ENCODE measurements at regions not wholly inside any gene's neighbourhood (a gene's known extent, or its start where the extent isn't known, plus 50 kb on each side); places are given as distances from the start of the nearest gene placed in this dataset.

DNA sequence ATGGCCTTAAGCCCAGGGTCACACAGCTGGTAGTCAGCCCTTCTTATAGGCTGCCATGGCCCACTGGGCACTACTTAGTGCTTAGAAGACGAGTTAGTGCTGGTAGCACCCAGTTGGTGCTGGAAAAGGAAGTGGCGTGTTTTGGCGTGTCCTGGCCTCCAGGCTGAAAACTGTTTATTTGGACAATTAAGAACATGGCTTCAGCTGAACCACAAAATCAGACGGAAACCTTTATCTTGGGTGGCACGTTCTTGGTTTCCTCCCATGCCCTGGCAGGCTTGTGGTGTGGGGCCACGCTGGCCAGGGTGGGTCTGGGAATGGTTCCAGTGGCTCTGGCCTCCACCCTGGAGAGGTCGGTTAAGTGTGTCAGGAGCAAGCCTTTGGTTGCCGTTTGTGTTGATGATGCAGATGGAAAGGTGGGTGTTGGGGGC lies 141.5 kb upstream of the HAAO start:
- intact Hi-C loops (cut with micrococcal nuclease): loop anchor here (10.0 kb wide), 1 partner anchor 109 kb away; no protein-coding TSS in a partner anchor
- Mint-ChIP-seq H3K9me3 (no peaks in the 10 kb centered on the region), H3K4me3 (no peak overlapping the region), H3K27ac (no peak overlapping the region), H3K36me3 (ENCODE audit: low read depth) (no peaks in the 10 kb centered on the region), H3K4me1 (ENCODE audit: low read depth) (no peaks in the 10 kb centered on the region), H3K27me3 (no peaks in the 10 kb centered on the region)
- TF ChIP-seq, protein P1, sequence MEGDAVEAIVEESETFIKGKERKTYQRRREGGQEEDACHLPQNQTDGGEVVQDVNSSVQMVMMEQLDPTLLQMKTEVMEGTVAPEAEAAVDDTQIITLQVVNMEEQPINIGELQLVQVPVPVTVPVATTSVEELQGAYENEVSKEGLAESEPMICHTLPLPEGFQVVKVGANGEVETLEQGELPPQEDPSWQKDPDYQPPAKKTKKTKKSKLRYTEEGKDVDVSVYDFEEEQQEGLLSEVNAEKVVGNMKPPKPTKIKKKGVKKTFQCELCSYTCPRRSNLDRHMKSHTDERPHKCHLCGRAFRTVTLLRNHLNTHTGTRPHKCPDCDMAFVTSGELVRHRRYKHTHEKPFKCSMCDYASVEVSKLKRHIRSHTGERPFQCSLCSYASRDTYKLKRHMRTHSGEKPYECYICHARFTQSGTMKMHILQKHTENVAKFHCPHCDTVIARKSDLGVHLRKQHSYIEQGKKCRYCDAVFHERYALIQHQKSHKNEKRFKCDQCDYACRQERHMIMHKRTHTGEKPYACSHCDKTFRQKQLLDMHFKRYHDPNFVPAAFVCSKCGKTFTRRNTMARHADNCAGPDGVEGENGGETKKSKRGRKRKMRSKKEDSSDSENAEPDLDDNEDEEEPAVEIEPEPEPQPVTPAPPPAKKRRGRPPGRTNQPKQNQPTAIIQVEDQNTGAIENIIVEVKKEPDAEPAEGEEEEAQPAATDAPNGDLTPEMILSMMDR (IDR thresholded peaks at IDR 0.05): no peak
- CTCF ChIA-PET: interaction anchor here (0.8 to 1.3 kb wide), 3 partner anchors 12 to 295 kb away, joined by 3 to 4 read pairs (median 3); no protein-coding TSS in a partner anchor
- DNase-seq: no peak
- ATAC-seq: no peak
- POLR2A ChIA-PET: no interaction called here

DNA sequence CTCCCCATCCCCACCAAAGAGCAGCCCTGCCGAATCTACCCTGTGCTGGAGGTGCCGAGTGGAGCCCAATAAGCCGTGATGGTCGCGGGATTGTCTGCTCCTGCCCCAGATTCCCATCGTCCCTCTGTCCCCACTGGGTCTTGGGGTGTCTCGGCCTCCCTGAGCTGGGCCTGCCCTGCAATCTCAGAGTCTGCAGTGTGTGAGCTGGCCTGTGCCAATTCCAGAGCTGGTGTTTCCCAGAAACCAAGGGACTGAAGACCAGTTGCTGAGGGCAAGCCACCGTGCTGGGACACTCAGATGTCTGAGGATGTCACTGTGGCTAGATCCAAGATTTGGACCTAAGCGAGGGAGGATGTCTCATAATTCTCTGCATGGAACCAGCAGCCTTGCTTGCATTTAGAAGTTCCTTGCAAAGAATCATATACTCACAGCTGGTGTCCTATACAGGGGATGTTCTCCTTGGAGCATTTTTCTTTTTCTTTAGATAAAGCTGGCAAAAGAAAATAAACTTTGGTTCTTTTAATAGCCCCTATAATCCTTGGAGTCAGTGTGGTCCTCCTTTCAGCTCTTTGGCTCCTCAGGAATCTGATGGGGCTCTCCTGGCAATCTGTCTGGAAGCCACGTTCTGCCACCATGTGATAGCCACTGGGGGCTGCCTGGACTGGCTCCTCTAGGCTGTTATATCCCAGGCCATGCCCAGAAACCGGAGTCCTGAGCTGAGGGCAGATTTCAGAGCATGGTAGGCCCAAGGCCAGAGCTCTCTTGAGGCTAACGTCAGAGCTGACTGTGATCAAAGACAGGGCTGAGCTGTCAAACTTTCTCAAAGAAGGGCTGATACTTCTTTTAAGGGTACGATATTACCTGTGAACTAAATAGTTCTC lies 140.1 kb upstream of the HAAO start:
- H3K9me3 Mint-ChIP-seq: no peaks in the 10 kb centered on the region
- POLR2A ChIA-PET: no interaction called here
- no peaks in the 10 kb centered on the region for H3K36me3 Mint-ChIP-seq (ENCODE audit: low read depth)
- no peak overlapping the region for H3K4me3 Mint-ChIP-seq
- CTCF ChIA-PET: interaction anchor here (0.7 to 2.2 kb wide), 6 partner anchors 10 to 591 kb away, joined by 3 to 7 read pairs (median 4); no protein-coding TSS in a partner anchor
- intact Hi-C loops (cut with micrococcal nuclease): loop anchor here (10.0 kb wide), 1 partner anchor 108 kb away; no protein-coding TSS in a partner anchor
- TF ChIP-seq, protein P1 (IDR thresholded peaks at IDR 0.05): no peak
- no peak overlapping the region for H3K27ac Mint-ChIP-seq
- no peaks in the 10 kb centered on the region for H3K27me3 Mint-ChIP-seq
- H3K4me1 Mint-ChIP-seq (ENCODE audit: low read depth): no peaks in the 10 kb centered on the region
- DNase-seq: no peak
- no peak for ATAC-seq

DNA sequence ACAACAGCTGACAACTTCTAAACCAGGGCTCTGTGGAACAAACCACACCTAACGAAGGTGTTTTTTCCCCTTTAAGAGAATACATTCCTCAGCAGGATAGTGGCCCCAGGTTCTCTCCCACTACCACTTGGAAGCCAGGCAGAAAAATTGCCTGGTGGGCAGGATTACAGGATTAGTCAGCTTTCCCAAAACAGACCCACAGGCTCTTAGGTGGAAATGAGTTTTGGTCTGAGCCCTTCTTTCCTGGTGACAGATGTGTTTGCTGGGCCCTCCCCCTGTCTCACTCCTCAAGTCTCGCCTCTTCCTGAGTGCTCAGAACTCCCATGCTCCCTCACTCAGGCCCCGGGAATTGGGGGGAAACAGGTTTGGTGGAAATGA lies 139.4 kb upstream of the HAAO start:
- Mint-ChIP-seq H3K27ac (no peak overlapping the region), H3K4me3 (no peak overlapping the region), H3K27me3 (no peaks in the 10 kb centered on the region), H3K36me3 (ENCODE audit: low read depth) (no peaks in the 10 kb centered on the region), H3K4me1 (ENCODE audit: low read depth) (no peaks in the 10 kb centered on the region), H3K9me3 (no peaks in the 10 kb centered on the region)
- no peak for ATAC-seq
- TF ChIP-seq, protein P1 (IDR thresholded peaks at IDR 0.05): no peak
- POLR2A ChIA-PET: no interaction called here
- CTCF ChIA-PET: interaction anchor here (1.3 to 2.2 kb wide), 2 partner anchors 72 to 102 kb away, joined by 4 to 7 read pairs; no protein-coding TSS in a partner anchor
- intact Hi-C loops (cut with micrococcal nuclease): loop anchor here (10.0 kb wide), 1 partner anchor 107 kb away; no protein-coding TSS in a partner anchor
- DNase-seq: no peak

DNA sequence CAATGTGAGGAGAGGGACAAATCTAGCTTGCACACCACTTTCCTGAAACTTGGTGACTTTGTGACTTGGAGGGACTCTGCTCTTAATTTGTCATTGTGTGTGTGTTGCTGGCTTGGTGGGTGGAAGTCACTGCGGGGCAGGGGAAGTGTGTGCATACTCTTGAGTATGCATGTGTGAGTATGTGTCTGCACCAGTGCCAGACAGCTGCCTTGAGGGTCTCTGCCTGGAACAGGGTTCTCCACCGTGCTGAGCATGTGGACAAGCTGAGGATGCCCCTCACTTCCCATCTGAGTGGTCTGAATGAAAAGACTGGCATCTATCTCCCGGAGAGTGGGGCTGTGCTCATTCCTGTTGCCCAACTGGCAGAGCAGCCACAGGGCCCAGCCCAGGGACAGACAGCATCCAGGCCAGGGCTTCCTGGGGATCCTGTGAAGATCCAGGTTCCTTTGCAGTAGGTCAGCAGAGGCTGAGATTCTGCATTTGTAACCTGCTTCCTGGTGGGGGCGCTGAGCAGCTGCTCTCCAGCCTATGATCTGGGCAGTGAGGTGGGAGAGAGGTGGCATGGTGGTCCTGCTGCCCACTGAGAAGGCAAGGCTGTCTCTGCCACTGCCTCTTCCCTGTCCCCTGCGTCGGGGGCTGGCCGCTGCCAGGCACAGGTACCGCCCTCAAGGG lies 138.9 kb upstream of the HAAO start:
- ATAC-seq (no peak), DNase-seq (no peak)
- ChIA-PET CTCF (interaction anchor here (1.3 to 2.2 kb wide), 2 partner anchors 72 to 102 kb away, joined by 4 to 7 read pairs; no protein-coding TSS in a partner anchor), POLR2A (no interaction called here)
- H3K9me3 Mint-ChIP-seq: no peaks in the 10 kb centered on the region
- H3K27ac Mint-ChIP-seq: no peak overlapping the region
- TF ChIP-seq, protein P1 (IDR thresholded peaks at IDR 0.05): no peak
- no peak overlapping the region for H3K4me3 Mint-ChIP-seq
- H3K27me3 Mint-ChIP-seq: no peaks in the 10 kb centered on the region
- no peaks in the 10 kb centered on the region for H3K36me3 Mint-ChIP-seq (ENCODE audit: low read depth)
- H3K4me1 Mint-ChIP-seq (ENCODE audit: low read depth): no peaks in the 10 kb centered on the region
- intact Hi-C loops (cut with micrococcal nuclease): loop anchor here (10.0 kb wide), 1 partner anchor 106 kb away; no protein-coding TSS in a partner anchor

Measured in activated CD8-positive, alpha-beta T cell treated with anti-CD3 and anti-CD28 coated beads for 36 hours (primary cell).